ENCODE measurements at regions not wholly inside any gene's neighbourhood (a gene's known extent, or its start where the extent isn't known, plus 50 kb on each side); places are given as distances from the start of the nearest gene placed in this dataset.

DNA sequence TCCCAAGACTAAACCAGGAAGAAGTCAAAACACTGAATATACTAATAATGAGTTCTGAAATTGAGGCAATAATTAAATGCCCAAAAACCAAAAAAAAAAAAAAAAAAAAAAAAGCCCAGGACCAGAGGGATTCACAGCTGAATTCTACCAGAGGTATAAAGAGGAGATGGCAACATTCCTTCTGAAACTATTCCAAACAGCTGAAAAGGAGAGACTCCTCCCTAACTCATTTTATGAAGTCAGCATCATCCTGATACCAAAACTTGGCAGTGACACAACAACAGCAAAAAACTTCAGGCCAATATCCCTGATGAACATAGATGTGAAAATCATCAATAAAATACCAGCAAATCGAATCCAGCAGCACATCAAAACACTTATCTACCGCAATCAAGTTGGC, 108.5 kb upstream of the COL3A1 start:
- H3K4me3 Mint-ChIP-seq = no peak overlapping the region
- no peak for ATAC-seq

DNA sequence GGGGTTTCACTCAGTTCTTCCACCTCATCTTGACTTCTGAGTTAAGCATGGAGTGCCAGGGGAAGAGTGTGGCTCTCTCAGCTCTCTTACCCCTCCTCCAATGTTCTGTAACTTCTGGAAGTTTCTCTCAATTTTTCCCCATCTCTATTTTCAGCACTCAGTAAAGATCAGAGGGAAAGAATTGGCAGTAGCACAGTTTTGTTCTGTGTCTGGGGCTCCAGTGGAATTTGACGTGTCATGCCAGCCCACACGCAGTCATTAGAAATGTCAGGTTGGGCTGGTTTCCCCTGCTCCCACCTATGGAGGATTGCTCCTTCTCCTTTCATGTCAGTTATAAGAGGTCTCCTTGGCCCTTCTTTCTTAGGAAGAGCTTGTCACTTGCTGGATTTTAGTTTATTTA, 104.6 kb upstream of the COL3A1 start:
- Mint-ChIP-seq H3K4me1 (ENCODE audit: low read depth in 2 of 2) (no peaks in the 10 kb centered on the region), H3K9me3 (peaks cover 20% of the 10 kb centered on the region), H3K27me3 (no peaks in the 10 kb centered on the region), H3K36me3 (peaks cover 12% of the 10 kb centered on the region), H3K4me3 (no peak overlapping the region), H3K27ac (no peak overlapping the region)
- DNase-seq (ENCODE audit: low spot score) (no peak), ATAC-seq (no peak)

More for the DNA sequence above, 108.5 kb upstream of the COL3A1 start:
- H3K27me3 Mint-ChIP-seq = no peaks in the 10 kb centered on the region
- peaks cover 23% of the 10 kb centered on the region for H3K36me3 Mint-ChIP-seq
- peaks cover 33% of the 10 kb centered on the region for H3K9me3 Mint-ChIP-seq
- no peaks in the 10 kb centered on the region for H3K4me1 Mint-ChIP-seq (ENCODE audit: low read depth in 2 of 2)
- H3K27ac Mint-ChIP-seq = no peak overlapping the region
- no peak for DNase-seq (ENCODE audit: low spot score)

DNA sequence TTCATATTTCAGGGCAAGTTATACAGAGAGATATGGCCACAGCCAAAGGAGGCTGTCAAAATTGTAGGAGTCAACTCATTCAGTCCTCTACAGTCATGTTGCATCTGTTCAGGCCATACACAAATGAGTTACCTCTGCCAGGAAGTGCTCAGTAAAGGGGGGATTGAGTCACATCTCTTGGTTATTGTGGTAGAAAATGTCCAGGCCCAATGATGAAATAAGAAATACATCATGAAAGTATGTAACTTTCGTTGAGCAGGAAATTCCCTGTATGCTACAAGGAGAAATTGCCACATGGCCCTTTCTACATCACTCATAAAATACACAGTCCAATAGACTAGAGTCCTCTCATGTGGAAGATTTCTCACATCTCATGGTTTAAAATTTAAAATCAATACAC, 103.9 kb upstream of the COL3A1 start:
- H3K36me3 Mint-ChIP-seq = peaks cover 5% of the 10 kb centered on the region
- peaks cover 18% of the 10 kb centered on the region for H3K9me3 Mint-ChIP-seq
- DNase-seq (ENCODE audit: low spot score) = no peak
- H3K27ac Mint-ChIP-seq = no peak overlapping the region
- no peak for ATAC-seq
- H3K4me3 Mint-ChIP-seq = no peak overlapping the region
- no peaks in the 10 kb centered on the region for H3K27me3 Mint-ChIP-seq
- no peaks in the 10 kb centered on the region for H3K4me1 Mint-ChIP-seq (ENCODE audit: low read depth in 2 of 2)

DNA sequence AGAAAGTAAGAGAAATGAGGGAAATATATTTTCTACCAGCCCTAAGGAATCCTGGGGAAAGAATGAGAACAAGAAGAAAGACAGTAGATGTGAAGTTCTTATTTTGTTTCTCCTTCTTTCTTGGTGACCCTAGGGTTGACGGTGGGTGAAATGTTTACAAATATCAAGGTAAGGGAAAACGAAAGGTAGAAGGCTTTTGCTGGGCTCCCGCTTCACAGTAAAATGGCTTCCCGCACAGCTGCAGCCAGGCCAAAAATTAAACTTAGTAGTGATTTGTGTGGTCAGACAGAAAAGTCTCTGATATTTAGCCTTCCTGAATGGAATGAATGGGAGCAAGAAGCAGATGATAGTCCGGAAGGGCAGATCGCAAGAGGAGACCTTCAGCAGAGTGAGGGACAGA, 99.1 kb upstream of the COL3A1 start:
- Mint-ChIP-seq H3K27ac (no peak overlapping the region), H3K27me3 (no peaks in the 10 kb centered on the region), H3K4me1 (ENCODE audit: low read depth in 2 of 2) (no peaks in the 10 kb centered on the region), H3K9me3 (peaks cover 11% of the 10 kb centered on the region), H3K36me3 (no peaks in the 10 kb centered on the region), H3K4me3 (no peak overlapping the region)
- ATAC-seq (no peak), DNase-seq (ENCODE audit: low spot score) (no peak)

DNA sequence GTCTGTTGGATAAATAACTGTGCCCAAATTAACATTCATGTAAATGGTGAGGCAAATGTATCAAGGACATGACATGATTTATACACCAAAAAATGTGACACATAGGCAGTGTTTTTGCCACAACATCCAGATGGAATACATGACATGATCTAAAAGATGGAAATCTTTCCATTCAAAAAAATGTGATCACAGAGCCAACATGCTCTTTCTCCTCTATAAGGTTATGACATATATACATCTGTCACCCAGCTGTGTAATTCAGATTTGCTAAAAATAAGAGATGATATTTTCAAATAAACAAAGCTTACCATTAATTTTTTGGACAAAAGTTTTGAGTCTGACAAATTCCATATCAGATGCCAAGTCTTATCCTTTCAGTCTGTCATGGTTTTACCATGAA, 95.5 kb upstream of the COL3A1 start:
- ATAC-seq (no peak), DNase-seq (ENCODE audit: low spot score) (no peak)
- no peaks in the 10 kb centered on the region for H3K27me3 Mint-ChIP-seq
- no peaks in the 10 kb centered on the region for H3K4me1 Mint-ChIP-seq (ENCODE audit: low read depth in 2 of 2)
- H3K4me3 Mint-ChIP-seq = no peak overlapping the region
- H3K36me3 Mint-ChIP-seq = no peaks in the 10 kb centered on the region
- H3K27ac Mint-ChIP-seq = no peak overlapping the region
- peaks cover 21% of the 10 kb centered on the region for H3K9me3 Mint-ChIP-seq

DNA sequence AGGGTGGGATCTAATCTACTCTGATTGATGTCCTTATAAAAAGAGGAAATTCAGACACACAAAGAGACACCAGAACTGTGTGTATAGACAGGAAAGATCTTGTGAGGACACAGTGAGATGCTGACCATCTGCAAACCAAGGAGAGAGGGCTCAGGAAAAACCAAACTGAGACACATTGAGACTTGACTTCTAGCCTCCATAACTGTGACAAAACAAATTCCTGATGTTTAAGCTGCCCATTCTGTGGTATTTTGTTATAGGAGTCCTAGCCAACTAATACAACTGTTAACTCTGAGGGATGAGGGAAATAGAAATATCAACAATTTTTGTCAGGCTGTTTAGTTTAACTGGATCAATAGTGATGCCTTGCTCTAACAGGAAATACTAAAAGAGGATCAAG, 93.4 kb upstream of the COL3A1 start:
- Mint-ChIP-seq H3K4me3 (no peak overlapping the region), H3K27ac (no peak overlapping the region), H3K36me3 (no peaks in the 10 kb centered on the region), H3K4me1 (ENCODE audit: low read depth in 2 of 2) (no peaks in the 10 kb centered on the region), H3K27me3 (no peaks in the 10 kb centered on the region), H3K9me3 (peaks cover 15% of the 10 kb centered on the region)
- DNase-seq (ENCODE audit: low spot score) (no peak), ATAC-seq (no peak)

DNA sequence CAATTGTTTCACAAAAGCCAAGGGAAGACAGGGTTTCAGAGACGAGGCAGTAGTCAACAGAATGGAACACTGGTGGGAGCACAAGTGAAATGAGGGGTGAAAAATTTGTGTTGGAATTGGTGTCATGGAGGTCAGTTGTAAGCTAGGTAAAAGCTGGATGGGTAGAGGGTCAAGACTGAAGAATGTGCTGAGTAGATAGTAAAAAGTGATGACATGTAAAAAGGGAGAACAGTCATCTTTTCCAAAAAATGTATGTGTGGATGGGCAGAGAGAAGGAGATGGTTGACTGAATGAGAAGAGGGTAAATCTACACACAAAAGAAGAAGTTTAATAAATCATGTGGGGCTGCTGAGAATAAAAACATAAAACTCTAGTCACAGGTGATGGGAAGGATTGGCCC, 92.7 kb upstream of the COL3A1 start:
- Mint-ChIP-seq H3K27me3 (no peaks in the 10 kb centered on the region), H3K27ac (no peak overlapping the region), H3K4me3 (no peak overlapping the region), H3K4me1 (ENCODE audit: low read depth in 2 of 2) (no peaks in the 10 kb centered on the region), H3K9me3 (peaks cover 15% of the 10 kb centered on the region), H3K36me3 (no peaks in the 10 kb centered on the region)
- DNase-seq (ENCODE audit: low spot score) = no peak
- no peak for ATAC-seq

DNA sequence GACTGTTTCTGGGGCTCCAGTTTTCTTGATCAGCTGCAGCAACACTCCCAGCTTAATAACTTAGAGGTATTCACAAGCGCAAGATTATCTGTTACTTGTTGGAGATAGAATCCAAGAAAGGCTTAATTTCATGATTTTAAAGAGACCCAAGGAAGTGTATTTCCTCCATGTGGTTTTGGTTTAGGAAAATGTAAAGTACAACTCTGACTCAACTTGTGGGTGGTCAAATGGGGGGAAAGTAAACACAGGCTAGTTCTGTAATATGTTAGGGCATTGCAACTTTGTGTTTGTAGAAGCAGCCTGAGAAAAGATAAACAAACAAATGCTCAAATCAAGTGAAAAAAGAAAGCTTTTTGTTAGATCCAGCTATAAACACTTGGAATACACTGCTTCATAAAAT, 90.1 kb upstream of the COL3A1 start:
- no peak overlapping the region for H3K4me3 Mint-ChIP-seq
- no peak for DNase-seq (ENCODE audit: low spot score)
- no peaks in the 10 kb centered on the region for H3K27me3 Mint-ChIP-seq
- H3K4me1 Mint-ChIP-seq (ENCODE audit: low read depth in 2 of 2) = no peaks in the 10 kb centered on the region
- no peak for ATAC-seq
- peaks cover 24% of the 10 kb centered on the region for H3K9me3 Mint-ChIP-seq
- no peak overlapping the region for H3K27ac Mint-ChIP-seq
- H3K36me3 Mint-ChIP-seq = no peaks in the 10 kb centered on the region

DNA sequence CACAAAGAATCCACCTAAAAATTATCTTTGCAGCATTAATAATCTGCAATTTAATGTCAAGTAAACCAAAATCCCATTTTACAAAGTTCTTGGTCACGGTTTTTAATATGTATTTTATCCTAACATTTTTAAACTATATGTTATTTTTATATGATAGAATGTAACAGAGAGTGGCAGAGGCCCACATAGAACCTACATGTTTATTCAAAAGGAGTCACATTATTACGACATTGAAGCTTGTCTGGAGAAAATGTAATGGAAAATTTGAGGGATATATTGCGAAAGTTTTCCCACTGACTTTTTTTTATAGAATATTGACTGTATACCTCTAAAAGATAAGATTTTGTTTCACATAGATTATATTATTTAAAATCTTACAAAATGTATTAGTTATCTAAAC, 89.7 kb upstream of the COL3A1 start:
- peaks cover 22% of the 10 kb centered on the region for H3K9me3 Mint-ChIP-seq
- H3K4me1 Mint-ChIP-seq (ENCODE audit: low read depth in 2 of 2) = no peaks in the 10 kb centered on the region
- H3K27me3 Mint-ChIP-seq = no peaks in the 10 kb centered on the region
- H3K27ac Mint-ChIP-seq = no peak overlapping the region
- H3K4me3 Mint-ChIP-seq = no peak overlapping the region
- no peak for ATAC-seq
- no peak for DNase-seq (ENCODE audit: low spot score)
- no peaks in the 10 kb centered on the region for H3K36me3 Mint-ChIP-seq

DNA sequence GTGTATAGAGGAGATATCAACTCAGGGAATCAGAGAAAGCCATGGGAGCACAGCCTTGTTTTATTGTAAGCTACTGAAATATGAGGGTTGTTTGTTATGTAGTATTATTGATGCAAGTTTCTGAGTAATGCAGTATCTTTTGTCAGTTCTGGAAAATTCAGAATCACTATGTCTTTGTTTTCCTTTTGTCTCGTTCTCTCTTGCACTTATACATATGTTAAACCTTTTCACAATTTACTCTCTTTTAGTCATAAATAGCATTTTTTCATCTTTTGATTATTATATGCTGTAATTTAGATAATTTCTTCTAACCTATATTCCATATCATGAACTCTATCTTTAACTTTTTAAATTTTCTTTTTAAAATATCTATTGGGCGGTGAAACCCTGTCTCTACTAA, 85.0 kb upstream of the COL3A1 start:
- Mint-ChIP-seq H3K27me3 (no peaks in the 10 kb centered on the region), H3K27ac (no peak overlapping the region), H3K4me3 (no peak overlapping the region), H3K4me1 (ENCODE audit: low read depth in 2 of 2) (no peaks in the 10 kb centered on the region), H3K36me3 (no peaks in the 10 kb centered on the region), H3K9me3 (peaks cover 16% of the 10 kb centered on the region)
- ATAC-seq (no peak), DNase-seq (ENCODE audit: low spot score) (no peak)

DNA sequence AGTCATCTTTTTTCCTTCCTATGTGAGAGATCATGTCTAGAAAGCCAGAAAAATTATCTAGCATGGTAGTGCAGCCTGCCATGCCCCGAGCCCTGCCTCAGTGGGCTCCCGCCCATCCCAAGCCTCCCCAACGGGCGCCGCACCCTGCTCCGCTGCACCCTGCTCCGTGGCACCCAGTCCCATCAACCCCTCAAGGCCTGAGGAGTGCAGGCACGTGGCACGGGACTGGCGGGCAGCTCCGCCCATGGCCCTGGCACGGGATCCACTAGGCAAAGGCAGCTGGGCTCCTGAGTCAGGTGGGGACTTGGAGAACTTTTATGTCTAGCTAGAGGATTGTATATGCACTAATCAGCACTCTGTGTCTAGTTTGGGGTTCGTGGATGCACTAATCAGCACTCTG, 83.4 kb upstream of the COL3A1 start:
- ATAC-seq (no peak), DNase-seq (ENCODE audit: low spot score) (no peak)
- Mint-ChIP-seq H3K9me3 (peaks cover 16% of the 10 kb centered on the region), H3K27me3 (no peaks in the 10 kb centered on the region), H3K4me1 (ENCODE audit: low read depth in 2 of 2) (no peaks in the 10 kb centered on the region), H3K27ac (no peak overlapping the region), H3K36me3 (no peaks in the 10 kb centered on the region), H3K4me3 (no peak overlapping the region)

DNA sequence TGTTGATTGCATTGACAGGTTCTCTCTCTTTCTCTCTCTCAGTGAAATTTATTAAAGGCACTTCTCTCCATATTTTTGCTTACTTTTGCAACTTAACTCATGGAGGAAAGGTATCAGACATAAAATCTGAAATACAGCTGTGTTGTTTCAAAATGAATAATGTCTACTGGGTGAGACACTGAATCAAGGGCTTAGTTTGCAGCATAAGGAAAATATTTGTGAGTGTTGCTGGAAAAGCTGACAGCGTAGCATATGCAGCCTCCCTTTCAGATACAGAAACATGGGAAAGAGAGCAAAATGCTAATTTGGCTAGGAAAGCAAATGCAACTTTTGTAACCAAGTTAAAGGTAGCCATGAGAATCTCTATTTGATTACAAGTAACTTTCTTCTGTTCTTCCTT, 81.5 kb upstream of the COL3A1 start:
- no peaks in the 10 kb centered on the region for H3K4me1 Mint-ChIP-seq (ENCODE audit: low read depth in 2 of 2)
- no peak overlapping the region for H3K4me3 Mint-ChIP-seq
- no peak for DNase-seq (ENCODE audit: low spot score)
- H3K27ac Mint-ChIP-seq = no peak overlapping the region
- H3K27me3 Mint-ChIP-seq = no peaks in the 10 kb centered on the region
- ATAC-seq = no peak
- peaks cover 13% of the 10 kb centered on the region for H3K9me3 Mint-ChIP-seq
- no peaks in the 10 kb centered on the region for H3K36me3 Mint-ChIP-seq

DNA sequence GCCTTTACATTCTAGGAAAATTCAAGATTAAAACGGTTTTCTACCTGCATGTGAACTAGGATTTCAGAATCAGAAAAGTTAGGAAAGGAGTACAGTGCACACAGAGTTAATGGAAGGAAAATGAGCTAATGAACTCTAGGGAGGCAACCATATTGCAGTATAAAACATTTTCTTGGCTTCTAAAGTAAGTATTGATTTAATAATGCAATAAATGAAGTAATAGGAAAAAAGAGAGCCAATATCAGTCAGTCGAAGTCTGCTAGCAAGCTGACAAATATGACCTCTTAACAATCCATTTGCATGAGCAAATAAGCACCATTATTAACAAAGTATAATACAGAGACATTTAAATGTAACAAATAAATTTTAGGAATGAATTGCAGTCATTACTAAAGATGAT, 80.2 kb upstream of the COL3A1 start:
- ATAC-seq (no peak), DNase-seq (ENCODE audit: low spot score) (no peak)
- H3K4me3 Mint-ChIP-seq = no peak overlapping the region
- H3K9me3 Mint-ChIP-seq = peaks cover 12% of the 10 kb centered on the region
- no peaks in the 10 kb centered on the region for H3K4me1 Mint-ChIP-seq (ENCODE audit: low read depth in 2 of 2)
- no peak overlapping the region for H3K27ac Mint-ChIP-seq
- H3K36me3 Mint-ChIP-seq = no peaks in the 10 kb centered on the region
- H3K27me3 Mint-ChIP-seq = no peaks in the 10 kb centered on the region

DNA sequence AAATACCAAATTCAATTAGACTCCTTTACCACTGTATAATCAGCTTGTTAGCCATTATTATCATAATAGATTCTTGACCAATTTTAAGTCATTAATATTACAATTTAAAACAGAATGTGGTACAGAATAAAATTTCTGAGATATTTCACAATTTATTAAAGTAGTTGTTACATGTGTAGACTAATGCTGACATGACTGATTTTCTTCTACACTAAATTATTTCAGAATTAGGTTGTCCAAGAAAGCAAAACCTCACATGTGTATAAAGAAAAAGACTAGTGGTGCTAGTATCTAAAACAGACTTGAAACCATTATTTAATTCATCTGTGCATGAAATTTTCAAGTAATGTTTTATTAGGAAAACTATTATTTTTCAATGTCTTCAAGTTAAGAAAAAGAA, 79.2 kb upstream of the COL3A1 start:
- no peak for ATAC-seq
- Mint-ChIP-seq H3K27ac (no peak overlapping the region), H3K9me3 (peaks cover 10% of the 10 kb centered on the region), H3K27me3 (no peaks in the 10 kb centered on the region), H3K36me3 (no peaks in the 10 kb centered on the region), H3K4me1 (ENCODE audit: low read depth in 2 of 2) (no peaks in the 10 kb centered on the region), H3K4me3 (no peak overlapping the region)
- no peak for DNase-seq (ENCODE audit: low spot score)

DNA sequence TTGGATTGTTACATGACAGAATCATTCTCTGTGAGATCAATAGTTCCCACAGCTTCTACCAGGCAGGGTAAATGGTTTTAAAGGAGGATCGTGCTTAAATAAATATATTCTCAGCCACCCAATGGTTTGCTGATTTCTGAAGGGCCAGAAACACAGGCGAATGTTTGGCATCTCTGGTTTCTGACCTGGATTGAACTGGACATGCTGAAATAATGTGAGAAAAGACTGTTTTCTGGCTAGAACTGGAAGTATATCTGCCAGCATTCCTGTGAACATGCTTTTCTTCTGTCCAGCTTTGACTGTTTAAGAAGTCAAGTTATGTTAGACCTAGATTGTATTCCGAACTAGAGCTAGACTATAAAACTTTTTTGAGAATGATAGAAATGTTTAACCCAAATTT, 77.1 kb upstream of the COL3A1 start:
- Mint-ChIP-seq H3K27ac (no peak overlapping the region), H3K9me3 (peaks cover 14% of the 10 kb centered on the region), H3K4me3 (no peak overlapping the region), H3K27me3 (no peaks in the 10 kb centered on the region), H3K4me1 (ENCODE audit: low read depth in 2 of 2) (no peaks in the 10 kb centered on the region), H3K36me3 (no peaks in the 10 kb centered on the region)
- no peak for ATAC-seq
- no peak for DNase-seq (ENCODE audit: low spot score)

DNA sequence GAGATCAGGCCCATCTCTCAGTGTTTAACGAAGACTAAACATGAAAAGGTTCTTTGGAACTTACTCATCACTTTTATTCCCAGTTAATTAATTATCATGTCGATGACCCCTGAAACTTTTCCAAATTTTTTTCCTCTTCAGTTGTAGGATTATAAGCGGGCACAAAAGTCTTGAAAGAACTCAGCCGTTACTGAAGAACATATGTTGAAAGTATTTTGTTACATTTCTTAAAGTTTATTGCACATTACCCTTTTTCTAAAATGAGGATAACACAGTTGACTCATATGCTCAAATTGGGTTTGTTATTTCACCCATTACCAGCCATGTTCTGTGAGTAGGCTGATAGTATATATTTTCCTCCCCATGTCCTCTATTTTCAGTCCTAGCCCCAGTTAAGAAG, 75.9 kb upstream of the COL3A1 start:
- Mint-ChIP-seq H3K4me3 (no peak overlapping the region), H3K9me3 (peaks cover 12% of the 10 kb centered on the region), H3K36me3 (no peaks in the 10 kb centered on the region), H3K4me1 (ENCODE audit: low read depth in 2 of 2) (no peaks in the 10 kb centered on the region), H3K27me3 (no peaks in the 10 kb centered on the region), H3K27ac (no peak overlapping the region)
- ATAC-seq = no peak
- no peak for DNase-seq (ENCODE audit: low spot score)
